Astrocyte of the cerebellum (primary cell): ENCODE measurements at regions not wholly inside any gene's neighbourhood (a gene's known extent, or its start where the extent isn't known, plus 50 kb on each side); places are given as distances from the start of the nearest gene placed in this dataset.

ENCODE experiments used
- DNase-seq: peaks from one replicate; pipeline ENCODE4 v3.0.0-alpha.2; 2011; ENCODE audit warnings: low read depth
- H3K4me3 ChIP-seq: 2 replicates; pipeline ENCODE4 v1.5.1; 2011; ENCODE audit warnings: mild to moderate bottlenecking, low read depth, low read length, moderate library complexity
- CTCF ChIP-seq: IDR thresholded peaks from 2 replicates; pipeline ENCODE4 v1.5.1; 2012; ENCODE audit warnings: low read length, low read depth, moderate library complexity, mild to moderate bottlenecking; ENCODE audit errors: missing control alignments
- in situ Hi-C: cut with HindIII; loops from 2 replicates; pipeline ENCODE4 v1.10.0; 2017; ENCODE audit warnings: low sequenced_read_pairs

GRCh38 chr3:150141790-150142326, 171.2 kb upstream of the PFN2 start:
- H3K4me3 ChIP-seq, result no peak overlapping the region
- DNase-seq, result no peak
- in situ Hi-C loops, result no loop called here
- no peak for TF ChIP-seq CTCF

GRCh38 chr3:150140614-150141321, 170.1 kb upstream of the PFN2 start:
- no peak overlapping the region for H3K4me3 ChIP-seq
- no peak for DNase-seq
- in situ Hi-C loops, result no loop called here
- no peak for TF ChIP-seq CTCF

- no peak for DNase-seq
- TF ChIP-seq CTCF, result no peak
Observed at GRCh38 chr3:150138824-150139223, 168.1 kb upstream of the PFN2 start.

GRCh38 chr3:150136242-150136641, 165.5 kb upstream of the PFN2 start:
- in situ Hi-C loops, result no loop called here
- TF ChIP-seq CTCF, result no peak
- no peak for DNase-seq
- no peak overlapping the region for H3K4me3 ChIP-seq

More at GRCh38 chr3:150138824-150139223, 168.1 kb upstream of the PFN2 start:
- in situ Hi-C loops, result no loop called here
- H3K4me3 ChIP-seq, result no peak overlapping the region

- peak; percentile 29 for DNase-seq
- in situ Hi-C loops, result no loop called here
- no peak overlapping the region for H3K4me3 ChIP-seq
- TF ChIP-seq CTCF, result no peak
Observed at GRCh38 chr3:150135287-150135721, 164.6 kb upstream of the PFN2 start.

- in situ Hi-C loops, result no loop called here
- no peak for TF ChIP-seq CTCF
- no peak overlapping the region for H3K4me3 ChIP-seq
- no peak for DNase-seq
Observed at GRCh38 chr3:150133293-150133692, 162.6 kb upstream of the PFN2 start.
